ENCODE measurements at regions not wholly inside any gene's neighbourhood (a gene's known extent, or its start where the extent isn't known, plus 50 kb on each side); places are given as distances from the start of the nearest gene placed in this dataset.

- H3K4me3 ChIP-seq (ENCODE audit: low read depth, low read length) = no peak overlapping the region
- DNase-seq (ENCODE audit: low read depth) (no peak), FAIRE-seq (no peak)
- peaks cover 16% of the 10 kb centered on the region for H3K27me3 ChIP-seq (ENCODE audit: control insufficient read depth, insufficient read depth, low read length)
- H3K36me3 ChIP-seq (ENCODE audit: control insufficient read depth, insufficient read depth, low read length) = no peaks in the 10 kb centered on the region
- TF ChIP-seq, protein P1, sequence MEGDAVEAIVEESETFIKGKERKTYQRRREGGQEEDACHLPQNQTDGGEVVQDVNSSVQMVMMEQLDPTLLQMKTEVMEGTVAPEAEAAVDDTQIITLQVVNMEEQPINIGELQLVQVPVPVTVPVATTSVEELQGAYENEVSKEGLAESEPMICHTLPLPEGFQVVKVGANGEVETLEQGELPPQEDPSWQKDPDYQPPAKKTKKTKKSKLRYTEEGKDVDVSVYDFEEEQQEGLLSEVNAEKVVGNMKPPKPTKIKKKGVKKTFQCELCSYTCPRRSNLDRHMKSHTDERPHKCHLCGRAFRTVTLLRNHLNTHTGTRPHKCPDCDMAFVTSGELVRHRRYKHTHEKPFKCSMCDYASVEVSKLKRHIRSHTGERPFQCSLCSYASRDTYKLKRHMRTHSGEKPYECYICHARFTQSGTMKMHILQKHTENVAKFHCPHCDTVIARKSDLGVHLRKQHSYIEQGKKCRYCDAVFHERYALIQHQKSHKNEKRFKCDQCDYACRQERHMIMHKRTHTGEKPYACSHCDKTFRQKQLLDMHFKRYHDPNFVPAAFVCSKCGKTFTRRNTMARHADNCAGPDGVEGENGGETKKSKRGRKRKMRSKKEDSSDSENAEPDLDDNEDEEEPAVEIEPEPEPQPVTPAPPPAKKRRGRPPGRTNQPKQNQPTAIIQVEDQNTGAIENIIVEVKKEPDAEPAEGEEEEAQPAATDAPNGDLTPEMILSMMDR (IDR thresholded peaks at IDR 0.05; ENCODE audit: insufficient read depth, low read length, severe bottlenecking) = no peak
Measured at GRCh38 chr6:169881398-169881797, 130.0 kb downstream of the ERMARD start.

DNA sequence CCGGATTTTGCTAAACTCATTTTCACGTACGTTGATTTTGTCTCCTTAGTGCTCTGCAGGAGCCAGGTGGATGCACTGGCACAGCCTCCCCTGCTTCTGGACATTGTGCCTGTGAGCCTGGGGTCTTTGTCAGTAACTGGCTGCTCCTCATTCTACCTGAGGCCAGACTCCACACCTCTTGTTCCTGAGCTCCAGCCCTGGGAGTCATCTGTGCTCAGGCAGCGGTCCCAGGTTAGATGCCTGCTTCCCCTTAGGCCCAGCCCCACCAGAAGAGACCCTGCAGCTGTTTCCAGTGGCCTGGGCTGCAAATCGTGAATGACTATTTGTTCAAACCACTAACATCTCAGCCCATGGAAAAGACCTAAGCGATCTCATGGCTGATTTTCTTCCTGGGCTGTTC, 129.1 kb downstream of the ERMARD start:
- FAIRE-seq = no peak
- DNase-seq (ENCODE audit: low read depth) = no peak
- Histone ChIP-seq H3K4me3 (ENCODE audit: low read depth, low read length) (no peak overlapping the region), H3K36me3 (ENCODE audit: control insufficient read depth, insufficient read depth, low read length) (no peaks in the 10 kb centered on the region), H3K27me3 (ENCODE audit: control insufficient read depth, insufficient read depth, low read length) (peaks cover 16% of the 10 kb centered on the region)
- TF ChIP-seq, protein P1 (IDR thresholded peaks at IDR 0.05; ENCODE audit: insufficient read depth, low read length, severe bottlenecking) = no peak

DNA sequence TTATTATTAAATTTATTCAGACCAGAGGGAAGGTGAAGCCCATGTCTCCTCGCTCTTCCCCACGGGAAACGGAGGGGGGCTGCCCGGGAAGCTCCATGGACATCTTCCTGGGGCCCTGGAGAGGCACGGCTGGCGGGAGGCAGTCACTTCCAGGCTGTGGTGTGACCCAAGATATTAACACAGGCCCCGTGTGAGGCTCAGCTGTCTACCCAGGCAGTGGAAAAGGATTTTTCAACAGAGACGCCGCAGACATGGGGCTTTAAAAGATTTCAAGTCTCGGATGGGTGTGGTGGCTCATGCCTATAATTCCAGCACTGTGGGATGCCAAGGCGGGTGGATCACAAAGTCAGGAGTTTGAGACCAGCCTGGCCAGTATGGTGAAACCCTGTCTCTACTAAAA, 117.9 kb downstream of the ERMARD start:
- no peak overlapping the region for H3K4me3 ChIP-seq (ENCODE audit: low read depth, low read length)
- H3K27me3 ChIP-seq (ENCODE audit: control insufficient read depth, insufficient read depth, low read length) = no peaks in the 10 kb centered on the region
- no peaks in the 10 kb centered on the region for H3K36me3 ChIP-seq (ENCODE audit: control insufficient read depth, insufficient read depth, low read length)
- FAIRE-seq (no peak), DNase-seq (ENCODE audit: low read depth) (no peak)
- TF ChIP-seq, protein P1 (IDR thresholded peaks at IDR 0.05; ENCODE audit: insufficient read depth, low read length, severe bottlenecking) = no peak

DNA sequence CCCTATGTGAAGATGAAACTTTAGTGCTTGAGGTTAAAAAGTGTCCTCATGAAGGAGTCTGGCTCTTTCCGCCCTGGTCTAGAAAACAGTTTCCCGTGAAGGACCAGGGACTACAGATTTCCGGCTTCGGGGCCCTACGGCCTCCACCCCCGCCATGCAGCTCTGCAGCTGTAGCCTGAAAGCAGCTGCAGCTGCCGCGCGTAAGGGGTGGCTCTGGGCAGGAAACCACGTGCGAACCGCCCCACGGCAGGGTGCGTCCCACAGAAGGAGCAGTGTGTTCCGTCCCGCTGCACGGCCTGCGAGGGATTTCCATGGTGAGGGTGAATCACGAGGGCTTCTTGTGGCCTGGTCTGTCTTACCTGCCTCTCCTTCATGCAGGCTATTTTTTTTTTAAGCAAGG, 117.0 kb downstream of the ERMARD start:
- Histone ChIP-seq H3K27me3 (ENCODE audit: control insufficient read depth, insufficient read depth, low read length) (no peaks in the 10 kb centered on the region), H3K4me3 (ENCODE audit: low read depth, low read length) (no peak overlapping the region), H3K36me3 (ENCODE audit: control insufficient read depth, insufficient read depth, low read length) (no peaks in the 10 kb centered on the region)
- TF ChIP-seq, protein P1 (IDR thresholded peaks at IDR 0.05; ENCODE audit: insufficient read depth, low read length, severe bottlenecking) = no peak
- FAIRE-seq = no peak
- no peak for DNase-seq (ENCODE audit: low read depth)

DNA sequence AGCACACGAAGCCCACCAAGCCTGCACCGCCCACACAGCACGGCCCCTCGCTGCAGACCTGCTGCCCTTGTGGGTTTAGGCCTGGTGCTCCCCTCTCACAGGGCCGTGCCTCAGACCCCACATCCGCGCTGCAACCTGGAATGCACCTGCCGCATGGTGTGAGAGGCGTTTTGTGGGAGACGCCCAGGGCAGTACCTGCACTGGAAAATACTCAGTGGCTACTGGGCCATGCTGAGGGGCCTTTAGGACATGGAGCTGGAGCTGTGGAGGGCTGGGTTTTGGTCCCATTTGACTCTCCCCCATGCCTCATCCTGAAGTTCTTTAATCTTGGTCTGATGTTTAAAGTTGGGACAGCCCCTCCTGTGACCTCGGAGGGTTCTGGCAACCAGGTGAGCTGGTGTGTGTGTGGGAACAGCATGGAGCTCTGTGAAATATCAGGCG, 116.3 kb downstream of the ERMARD start:
- DNase-seq (ENCODE audit: low read depth) (no peak), FAIRE-seq (peak; percentile 73)
- Histone ChIP-seq H3K36me3 (ENCODE audit: control insufficient read depth, insufficient read depth, low read length) (no peaks in the 10 kb centered on the region), H3K27me3 (ENCODE audit: control insufficient read depth, insufficient read depth, low read length) (no peaks in the 10 kb centered on the region), H3K4me3 (ENCODE audit: low read depth, low read length) (no peak overlapping the region)
- TF ChIP-seq, protein P1 (IDR thresholded peaks at IDR 0.05; ENCODE audit: insufficient read depth, low read length, severe bottlenecking) = no peak
